Panc1 (cell line): ENCODE measurements at regions not wholly inside any gene's neighbourhood (a gene's known extent, or its start where the extent isn't known, plus 50 kb on each side); places are given as distances from the start of the nearest gene placed in this dataset.

ENCODE experiments used
- POLR2AphosphoS5 ChIP-seq: IDR thresholded peaks from 2 replicates; pipeline ENCODE4 v1.6.1; 2012; ENCODE audit warnings: mild to moderate bottlenecking, low read depth, low read length, moderate library complexity
- TF ChIP-seq, protein P1 (sequence below): fragments of 450-650 bp; IDR thresholded peaks from 2 replicates; pipeline ENCODE4 v1.5.1; 2017; ENCODE audit warnings: mild to moderate bottlenecking

DNA sequence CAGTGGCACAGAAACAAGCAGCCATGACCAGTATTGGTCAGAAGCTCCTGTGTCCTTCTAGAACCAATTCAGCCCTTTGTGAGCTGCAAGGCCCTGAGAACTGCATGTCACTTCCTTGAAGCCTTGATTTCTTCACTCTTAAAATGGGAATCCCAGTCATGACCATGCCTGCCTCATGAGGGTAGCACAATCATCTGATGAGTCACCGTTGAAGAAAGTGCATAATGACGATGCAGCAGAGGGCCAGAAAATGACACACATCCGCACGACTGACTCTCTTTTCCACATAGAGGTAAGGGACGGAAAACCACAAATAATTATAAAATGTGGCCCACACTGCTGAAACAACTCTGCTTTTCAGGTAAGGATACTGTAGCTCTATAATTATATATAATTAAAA, 777.4 kb downstream of the BCL11B start:
- TF ChIP-seq, protein P1, sequence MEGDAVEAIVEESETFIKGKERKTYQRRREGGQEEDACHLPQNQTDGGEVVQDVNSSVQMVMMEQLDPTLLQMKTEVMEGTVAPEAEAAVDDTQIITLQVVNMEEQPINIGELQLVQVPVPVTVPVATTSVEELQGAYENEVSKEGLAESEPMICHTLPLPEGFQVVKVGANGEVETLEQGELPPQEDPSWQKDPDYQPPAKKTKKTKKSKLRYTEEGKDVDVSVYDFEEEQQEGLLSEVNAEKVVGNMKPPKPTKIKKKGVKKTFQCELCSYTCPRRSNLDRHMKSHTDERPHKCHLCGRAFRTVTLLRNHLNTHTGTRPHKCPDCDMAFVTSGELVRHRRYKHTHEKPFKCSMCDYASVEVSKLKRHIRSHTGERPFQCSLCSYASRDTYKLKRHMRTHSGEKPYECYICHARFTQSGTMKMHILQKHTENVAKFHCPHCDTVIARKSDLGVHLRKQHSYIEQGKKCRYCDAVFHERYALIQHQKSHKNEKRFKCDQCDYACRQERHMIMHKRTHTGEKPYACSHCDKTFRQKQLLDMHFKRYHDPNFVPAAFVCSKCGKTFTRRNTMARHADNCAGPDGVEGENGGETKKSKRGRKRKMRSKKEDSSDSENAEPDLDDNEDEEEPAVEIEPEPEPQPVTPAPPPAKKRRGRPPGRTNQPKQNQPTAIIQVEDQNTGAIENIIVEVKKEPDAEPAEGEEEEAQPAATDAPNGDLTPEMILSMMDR: no peak
- no peak for TF ChIP-seq POLR2AphosphoS5
